BLaER1 treated with 17β-estradiol and CSF1 and Interleukin-3, amounts not matched to agents 10 nM and 100 nM (cell line): ENCODE measurements at regions not wholly inside any gene's neighbourhood (a gene's known extent, or its start where the extent isn't known, plus 50 kb on each side); places are given as distances from the start of the nearest gene placed in this dataset.

ENCODE experiments used
- H3K27ac ChIP-seq, 11 experiments: shearing (Covaris generic); formaldehyde crosslinking; 2 replicates each; pipeline ENCODE4 v1.8.1; 2022
- H3K27me3 ChIP-seq, 11 experiments: shearing (Covaris generic); formaldehyde crosslinking; 2 replicates each; pipeline ENCODE4 v1.8.1; 2022
- H3K36me3 ChIP-seq, 11 experiments: shearing (Covaris generic); formaldehyde crosslinking; 2 replicates each; pipeline ENCODE4 v1.8.1; 2022
- H3K4me1 ChIP-seq, 10 experiments: shearing (Covaris generic); formaldehyde crosslinking; 2 replicates each; pipeline ENCODE4 v1.8.1; 2022
- H3K4me2 ChIP-seq, 11 experiments: shearing (Covaris generic); formaldehyde crosslinking; 2 replicates each; pipeline ENCODE4 v1.8.1; 2022
- H3K4me3 ChIP-seq, 10 experiments: shearing (Covaris generic); formaldehyde crosslinking; 2 replicates each; pipeline ENCODE4 v1.8.1; 2022
- H3K9ac ChIP-seq, 11 experiments: shearing (Covaris generic); formaldehyde crosslinking; 2 replicates each; pipeline ENCODE4 v1.8.1; 2022
- H3K9me3 ChIP-seq, 11 experiments: shearing (Covaris generic); formaldehyde crosslinking; replicated peaks in 1 of 11; 2 replicates each; pipeline ENCODE4 v1.8.1; 2022
- H4K20me1 ChIP-seq, 11 experiments: shearing (Covaris generic); formaldehyde crosslinking; 2 replicates each; pipeline ENCODE4 v1.8.1; 2022
- Cebpa-rat ChIP-seq, 11 experiments: shearing (Covaris generic); IDR thresholded peaks; 2 replicates each; pipeline ENCODE4 v1.8.1; 2022

GRCh38 chr18:45119876-45120275, 439.2 kb downstream of the SETBP1 start:
- H3K9me3 ChIP-seq, result no peaks in the 10 kb centered on the region
- H3K36me3 ChIP-seq, result no peaks in the 10 kb centered on the region
- no peak for TF ChIP-seq Cebpa-rat (IDR thresholded peaks at IDR 0.05)
- H3K9ac ChIP-seq, result no peak overlapping the region
- H3K27me3 ChIP-seq, result no peaks in the 10 kb centered on the region
- H4K20me1 ChIP-seq, result no peaks in the 10 kb centered on the region
- no peak overlapping the region for H3K27ac ChIP-seq
- no peak overlapping the region for H3K4me2 ChIP-seq
- H3K4me3 ChIP-seq, result no peak overlapping the region
- H3K4me1 ChIP-seq, result no peaks in the 10 kb centered on the region

- Histone ChIP-seq H3K4me1 (no peaks in the 10 kb centered on the region), H3K4me3 (no peak overlapping the region), H3K36me3 (no peaks in the 10 kb centered on the region), H3K9ac (no peak overlapping the region), H3K4me2 (no peak overlapping the region), H3K27me3 (no peaks in the 10 kb centered on the region), H3K27ac (no peak overlapping the region), H4K20me1 (no peaks in the 10 kb centered on the region), H3K9me3 (no peaks in the 10 kb centered on the region)
- no peak for TF ChIP-seq Cebpa-rat (IDR thresholded peaks at IDR 0.05)
Measured at GRCh38 chr18:45121146-45121545, 440.5 kb downstream of the SETBP1 start.

- no peak overlapping the region for H3K9ac ChIP-seq
- no peaks in the 10 kb centered on the region for H4K20me1 ChIP-seq
- no peak overlapping the region for H3K4me3 ChIP-seq
- H3K9me3 ChIP-seq, result no peaks in the 10 kb centered on the region
- H3K27me3 ChIP-seq, result no peaks in the 10 kb centered on the region
- no peak for TF ChIP-seq Cebpa-rat (IDR thresholded peaks at IDR 0.05)
- H3K27ac ChIP-seq, result no peak overlapping the region
- no peaks in the 10 kb centered on the region for H3K4me1 ChIP-seq
- H3K36me3 ChIP-seq, result no peaks in the 10 kb centered on the region
- no peak overlapping the region for H3K4me2 ChIP-seq
Measured at GRCh38 chr18:45122506-45122905, 441.8 kb downstream of the SETBP1 start.

- no peak for TF ChIP-seq Cebpa-rat (IDR thresholded peaks at IDR 0.05)
- Histone ChIP-seq H3K27ac (no peak overlapping the region), H4K20me1 (no peaks in the 10 kb centered on the region), H3K9ac (no peak overlapping the region), H3K4me1 (no peaks in the 10 kb centered on the region), H3K27me3 (no peaks in the 10 kb centered on the region), H3K9me3 (no peaks in the 10 kb centered on the region; a peak in 1 of 22 replicates), H3K4me3 (no peak overlapping the region), H3K36me3 (no peaks in the 10 kb centered on the region), H3K4me2 (no peak overlapping the region)
Measured at GRCh38 chr18:45127405-45127804, 446.7 kb downstream of the SETBP1 start.

- H3K27ac ChIP-seq, result no peak overlapping the region
- H3K4me1 ChIP-seq, result peaks cover 0 to 9% (median 7%) of the 10 kb centered on the region in 10 experiments; a peak in 15 of 20 replicates
- no peaks in the 10 kb centered on the region for H3K36me3 ChIP-seq
- no peaks in the 10 kb centered on the region; a peak in 1 of 22 replicates for H3K9me3 ChIP-seq
- H3K27me3 ChIP-seq, result no peaks in the 10 kb centered on the region
- TF ChIP-seq Cebpa-rat (IDR thresholded peaks at IDR 0.05), result no peak
- no peak overlapping the region for H3K4me2 ChIP-seq
- H4K20me1 ChIP-seq, result no peaks in the 10 kb centered on the region
- H3K4me3 ChIP-seq, result no peak overlapping the region
- H3K9ac ChIP-seq, result no peak overlapping the region
Measured at GRCh38 chr18:45133276-45133675, 452.6 kb downstream of the SETBP1 start.

- Histone ChIP-seq H3K9me3 (no peaks in the 10 kb centered on the region; a peak in 1 of 22 replicates), H4K20me1 (no peaks in the 10 kb centered on the region), H3K9ac (no peak overlapping the region), H3K27me3 (no peaks in the 10 kb centered on the region), H3K4me2 (peak overlapping the region in 8 of 11 experiments; percentile 0 to 33 (median 19); a peak in 7 of 22 replicates), H3K4me3 (no peak overlapping the region), H3K4me1 (peaks cover 0 to 9% (median 7%) of the 10 kb centered on the region in 10 experiments; a peak in 15 of 20 replicates), H3K27ac (no peak overlapping the region), H3K36me3 (no peaks in the 10 kb centered on the region)
- TF ChIP-seq Cebpa-rat (IDR thresholded peaks at IDR 0.05), result no peak
Measured at GRCh38 chr18:45136381-45137086, 455.8 kb downstream of the SETBP1 start.

- Histone ChIP-seq H3K27me3 (no peaks in the 10 kb centered on the region), H3K4me3 (no peak overlapping the region), H3K27ac (no peak overlapping the region), H3K9ac (no peak overlapping the region), H3K36me3 (no peaks in the 10 kb centered on the region), H3K4me1 (peaks cover 0 to 9% (median 7%) of the 10 kb centered on the region in 10 experiments; a peak in 15 of 20 replicates), H3K9me3 (no peaks in the 10 kb centered on the region; a peak in 1 of 22 replicates), H4K20me1 (no peaks in the 10 kb centered on the region), H3K4me2 (peak overlapping the region in 8 of 11 experiments; percentile 0 to 33 (median 19); a peak in 6 of 22 replicates)
- TF ChIP-seq Cebpa-rat (IDR thresholded peaks at IDR 0.05), result no peak
Measured at GRCh38 chr18:45137087-45137419, 456.4 kb downstream of the SETBP1 start.

GRCh38 chr18:45139478-45139877, 458.8 kb downstream of the SETBP1 start:
- Histone ChIP-seq H3K9ac (no peak overlapping the region), H3K36me3 (no peaks in the 10 kb centered on the region), H3K9me3 (no peaks in the 10 kb centered on the region), H4K20me1 (no peaks in the 10 kb centered on the region), H3K4me2 (no peak overlapping the region), H3K27ac (no peak overlapping the region), H3K4me3 (no peak overlapping the region), H3K27me3 (no peaks in the 10 kb centered on the region), H3K4me1 (peaks cover 0 to 9% (median 7%) of the 10 kb centered on the region in 10 experiments; a peak in 15 of 20 replicates)
- TF ChIP-seq Cebpa-rat (IDR thresholded peaks at IDR 0.05), result no peak

GRCh38 chr18:45142868-45143267, 462.2 kb downstream of the SETBP1 start:
- Histone ChIP-seq H4K20me1 (no peaks in the 10 kb centered on the region), H3K36me3 (no peaks in the 10 kb centered on the region), H3K27me3 (no peaks in the 10 kb centered on the region), H3K4me1 (no peaks in the 10 kb centered on the region), H3K27ac (no peak overlapping the region), H3K4me2 (no peak overlapping the region), H3K9ac (no peak overlapping the region), H3K9me3 (no peaks in the 10 kb centered on the region; a peak in 1 of 22 replicates), H3K4me3 (no peak overlapping the region)
- no peak for TF ChIP-seq Cebpa-rat (IDR thresholded peaks at IDR 0.05)

- Histone ChIP-seq H3K27me3 (no peaks in the 10 kb centered on the region), H3K9ac (no peak overlapping the region)
Measured at GRCh38 chr18:45149712-45150111, 465.6 kb upstream of the SLC14A2 start.

More at GRCh38 chr18:45149712-45150111, 465.6 kb upstream of the SLC14A2 start:
- Histone ChIP-seq H3K9me3 (no peaks in the 10 kb centered on the region; a peak in 1 of 22 replicates), H3K27ac (no peak overlapping the region), H3K4me1 (no peaks in the 10 kb centered on the region), H3K36me3 (no peaks in the 10 kb centered on the region), H4K20me1 (no peaks in the 10 kb centered on the region), H3K4me3 (no peak overlapping the region), H3K4me2 (no peak overlapping the region)
- TF ChIP-seq Cebpa-rat (IDR thresholded peaks at IDR 0.05), result no peak
